ENCODE measurements at regions not wholly inside any gene's neighbourhood (a gene's known extent, or its start where the extent isn't known, plus 50 kb on each side); places are given as distances from the start of the nearest gene placed in this dataset.

DNA sequence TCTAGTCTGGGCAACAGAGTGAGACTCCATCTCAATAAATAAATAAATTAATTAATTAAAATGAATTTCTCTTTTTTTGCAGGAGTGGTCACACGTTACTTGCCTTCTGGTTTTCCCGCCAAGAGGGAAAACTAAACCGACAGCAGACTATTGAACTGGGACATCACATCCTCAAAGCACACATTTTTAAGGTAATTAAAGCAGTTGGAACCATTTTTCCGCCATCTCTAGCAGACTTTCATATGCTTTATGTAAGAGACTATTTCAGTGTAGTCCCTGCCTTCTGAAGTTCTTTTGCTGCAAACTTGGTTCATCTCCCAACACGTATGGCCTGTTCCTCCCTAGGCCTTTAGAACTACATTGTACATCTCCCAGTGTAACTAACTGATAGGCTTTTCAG is 66.5 kb downstream of the CYB561 start:
- TF ChIP-seq, protein P1, sequence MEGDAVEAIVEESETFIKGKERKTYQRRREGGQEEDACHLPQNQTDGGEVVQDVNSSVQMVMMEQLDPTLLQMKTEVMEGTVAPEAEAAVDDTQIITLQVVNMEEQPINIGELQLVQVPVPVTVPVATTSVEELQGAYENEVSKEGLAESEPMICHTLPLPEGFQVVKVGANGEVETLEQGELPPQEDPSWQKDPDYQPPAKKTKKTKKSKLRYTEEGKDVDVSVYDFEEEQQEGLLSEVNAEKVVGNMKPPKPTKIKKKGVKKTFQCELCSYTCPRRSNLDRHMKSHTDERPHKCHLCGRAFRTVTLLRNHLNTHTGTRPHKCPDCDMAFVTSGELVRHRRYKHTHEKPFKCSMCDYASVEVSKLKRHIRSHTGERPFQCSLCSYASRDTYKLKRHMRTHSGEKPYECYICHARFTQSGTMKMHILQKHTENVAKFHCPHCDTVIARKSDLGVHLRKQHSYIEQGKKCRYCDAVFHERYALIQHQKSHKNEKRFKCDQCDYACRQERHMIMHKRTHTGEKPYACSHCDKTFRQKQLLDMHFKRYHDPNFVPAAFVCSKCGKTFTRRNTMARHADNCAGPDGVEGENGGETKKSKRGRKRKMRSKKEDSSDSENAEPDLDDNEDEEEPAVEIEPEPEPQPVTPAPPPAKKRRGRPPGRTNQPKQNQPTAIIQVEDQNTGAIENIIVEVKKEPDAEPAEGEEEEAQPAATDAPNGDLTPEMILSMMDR (IDR thresholded peaks at IDR 0.05), result no peak
- TF ChIP-seq POLR2A (IDR thresholded peaks at IDR 0.05), result no peak
